ENCODE measurements at regions not wholly inside any gene's neighbourhood (a gene's known extent, or its start where the extent isn't known, plus 50 kb on each side); places are given as distances from the start of the nearest gene placed in this dataset.

GRCh38 chr10:52677086-52677485, 95.5 kb downstream of the MBL2 start:
- no peaks in the 10 kb centered on the region for H4K20me1 ChIP-seq (ENCODE audit: insufficient read depth, low read length)
- no peaks in the 10 kb centered on the region for H3K9me3 ChIP-seq (ENCODE audit: low read depth, low read length)
- H2AFZ ChIP-seq (ENCODE audit: low read length), result no peak overlapping the region
- DNase-seq (ENCODE audit: insufficient read length, low spot score, missing footprints), result no peak
- no peak for TF ChIP-seq CTCF (IDR thresholded peaks at IDR 0.05; ENCODE audit: extremely low read depth, low read depth, low read length)
- no peaks in the 10 kb centered on the region for H3K36me3 ChIP-seq (ENCODE audit: insufficient read depth, low read length)
- no peaks in the 10 kb centered on the region for H3K27me3 ChIP-seq (ENCODE audit: insufficient read depth, low read length)
- no peak overlapping the region for H3K4me2 ChIP-seq (ENCODE audit: insufficient read depth, low read length)
- H3K4me3 ChIP-seq (ENCODE audit: insufficient read depth, low read length), result no peak overlapping the region
- H3K79me2 ChIP-seq (ENCODE audit: insufficient read depth, low read length), result no peaks in the 10 kb centered on the region
- H3K4me1 ChIP-seq (ENCODE audit: insufficient read depth, low read length), result no peaks in the 10 kb centered on the region
- H3K27ac ChIP-seq (ENCODE audit: low read depth, low read length), result no peak overlapping the region

- Histone ChIP-seq H2AFZ (ENCODE audit: low read length) (no peak overlapping the region), H3K36me3 (ENCODE audit: insufficient read depth, low read length) (no peaks in the 10 kb centered on the region)
- no peak for TF ChIP-seq CTCF (IDR thresholded peaks at IDR 0.05; ENCODE audit: extremely low read depth, low read depth, low read length)
Measured at GRCh38 chr10:52678611-52679010, 94.0 kb downstream of the MBL2 start.

GRCh38 chr10:52679117-52679516, 93.5 kb downstream of the MBL2 start:
- no peak for TF ChIP-seq CTCF (IDR thresholded peaks at IDR 0.05; ENCODE audit: extremely low read depth, low read depth, low read length)
- Histone ChIP-seq H3K27ac (ENCODE audit: low read depth, low read length) (no peak overlapping the region), H2AFZ (ENCODE audit: low read length) (no peak overlapping the region), H3K9me3 (ENCODE audit: low read depth, low read length) (no peaks in the 10 kb centered on the region), H3K27me3 (ENCODE audit: insufficient read depth, low read length) (no peaks in the 10 kb centered on the region), H3K4me1 (ENCODE audit: insufficient read depth, low read length) (no peaks in the 10 kb centered on the region), H3K36me3 (ENCODE audit: insufficient read depth, low read length) (no peaks in the 10 kb centered on the region), H3K4me2 (ENCODE audit: insufficient read depth, low read length) (no peak overlapping the region), H3K79me2 (ENCODE audit: insufficient read depth, low read length) (no peaks in the 10 kb centered on the region), H3K4me3 (ENCODE audit: insufficient read depth, low read length) (no peak overlapping the region), H4K20me1 (ENCODE audit: insufficient read depth, low read length) (no peaks in the 10 kb centered on the region)
- DNase-seq (ENCODE audit: insufficient read length, low spot score, missing footprints), result no peak

More at GRCh38 chr10:52678611-52679010, 94.0 kb downstream of the MBL2 start:
- no peaks in the 10 kb centered on the region for H3K27me3 ChIP-seq (ENCODE audit: insufficient read depth, low read length)
- no peaks in the 10 kb centered on the region for H3K4me1 ChIP-seq (ENCODE audit: insufficient read depth, low read length)
- DNase-seq (ENCODE audit: insufficient read length, low spot score, missing footprints), result no peak
- H4K20me1 ChIP-seq (ENCODE audit: insufficient read depth, low read length), result no peaks in the 10 kb centered on the region
- no peaks in the 10 kb centered on the region for H3K79me2 ChIP-seq (ENCODE audit: insufficient read depth, low read length)
- H3K9me3 ChIP-seq (ENCODE audit: low read depth, low read length), result no peaks in the 10 kb centered on the region
- H3K27ac ChIP-seq (ENCODE audit: low read depth, low read length), result no peak overlapping the region
- no peak overlapping the region for H3K4me2 ChIP-seq (ENCODE audit: insufficient read depth, low read length)
- H3K4me3 ChIP-seq (ENCODE audit: insufficient read depth, low read length), result no peak overlapping the region

GRCh38 chr10:52682766-52683165, 89.8 kb downstream of the MBL2 start:
- no peak overlapping the region for H3K27ac ChIP-seq (ENCODE audit: low read depth, low read length)
- H3K4me3 ChIP-seq (ENCODE audit: insufficient read depth, low read length), result no peak overlapping the region
- no peak for TF ChIP-seq CTCF (IDR thresholded peaks at IDR 0.05; ENCODE audit: extremely low read depth, low read depth, low read length)
- no peaks in the 10 kb centered on the region for H3K36me3 ChIP-seq (ENCODE audit: insufficient read depth, low read length)
- H3K9me3 ChIP-seq (ENCODE audit: low read depth, low read length), result no peaks in the 10 kb centered on the region
- no peaks in the 10 kb centered on the region for H3K79me2 ChIP-seq (ENCODE audit: insufficient read depth, low read length)
- no peak overlapping the region for H2AFZ ChIP-seq (ENCODE audit: low read length)
- no peak for DNase-seq (ENCODE audit: insufficient read length, low spot score, missing footprints)
- H3K27me3 ChIP-seq (ENCODE audit: insufficient read depth, low read length), result no peaks in the 10 kb centered on the region
- H3K4me2 ChIP-seq (ENCODE audit: insufficient read depth, low read length), result no peak overlapping the region
- H3K4me1 ChIP-seq (ENCODE audit: insufficient read depth, low read length), result no peaks in the 10 kb centered on the region
- H4K20me1 ChIP-seq (ENCODE audit: insufficient read depth, low read length), result no peaks in the 10 kb centered on the region
